ENCODE measurements at regions not wholly inside any gene's neighbourhood (a gene's known extent, or its start where the extent isn't known, plus 50 kb on each side); places are given as distances from the start of the nearest gene placed in this dataset.

DNA sequence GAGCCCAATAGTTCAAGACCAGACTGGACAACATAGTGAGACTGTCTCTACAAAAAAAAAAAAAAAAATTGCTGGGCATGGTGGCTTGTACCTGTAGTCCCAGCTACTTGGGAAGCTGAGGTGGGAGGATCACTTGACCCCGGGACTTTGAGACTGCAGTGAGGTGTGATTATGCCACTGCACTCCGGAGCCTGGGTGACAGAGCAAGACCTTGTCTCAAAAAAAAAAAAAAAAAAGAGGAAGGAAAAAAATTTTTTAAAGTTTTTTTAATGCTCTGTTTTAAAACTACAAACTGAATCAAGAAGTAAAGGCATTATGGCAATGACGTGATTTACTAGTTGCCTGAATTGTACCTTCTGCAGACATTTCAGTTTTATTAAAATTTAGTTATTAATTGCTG, 54.5 kb upstream of the ZDBF2 start:
- H3K4me3 ChIP-seq (replicated peaks; ENCODE audit: low read depth, low read length): no peak overlapping the region
- TF ChIP-seq, protein P1, sequence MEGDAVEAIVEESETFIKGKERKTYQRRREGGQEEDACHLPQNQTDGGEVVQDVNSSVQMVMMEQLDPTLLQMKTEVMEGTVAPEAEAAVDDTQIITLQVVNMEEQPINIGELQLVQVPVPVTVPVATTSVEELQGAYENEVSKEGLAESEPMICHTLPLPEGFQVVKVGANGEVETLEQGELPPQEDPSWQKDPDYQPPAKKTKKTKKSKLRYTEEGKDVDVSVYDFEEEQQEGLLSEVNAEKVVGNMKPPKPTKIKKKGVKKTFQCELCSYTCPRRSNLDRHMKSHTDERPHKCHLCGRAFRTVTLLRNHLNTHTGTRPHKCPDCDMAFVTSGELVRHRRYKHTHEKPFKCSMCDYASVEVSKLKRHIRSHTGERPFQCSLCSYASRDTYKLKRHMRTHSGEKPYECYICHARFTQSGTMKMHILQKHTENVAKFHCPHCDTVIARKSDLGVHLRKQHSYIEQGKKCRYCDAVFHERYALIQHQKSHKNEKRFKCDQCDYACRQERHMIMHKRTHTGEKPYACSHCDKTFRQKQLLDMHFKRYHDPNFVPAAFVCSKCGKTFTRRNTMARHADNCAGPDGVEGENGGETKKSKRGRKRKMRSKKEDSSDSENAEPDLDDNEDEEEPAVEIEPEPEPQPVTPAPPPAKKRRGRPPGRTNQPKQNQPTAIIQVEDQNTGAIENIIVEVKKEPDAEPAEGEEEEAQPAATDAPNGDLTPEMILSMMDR (IDR thresholded peaks at IDR 0.05; ENCODE audit: low read length, missing control alignments): no peak
- no peak for DNase-seq (ENCODE audit: low read depth)

DNA sequence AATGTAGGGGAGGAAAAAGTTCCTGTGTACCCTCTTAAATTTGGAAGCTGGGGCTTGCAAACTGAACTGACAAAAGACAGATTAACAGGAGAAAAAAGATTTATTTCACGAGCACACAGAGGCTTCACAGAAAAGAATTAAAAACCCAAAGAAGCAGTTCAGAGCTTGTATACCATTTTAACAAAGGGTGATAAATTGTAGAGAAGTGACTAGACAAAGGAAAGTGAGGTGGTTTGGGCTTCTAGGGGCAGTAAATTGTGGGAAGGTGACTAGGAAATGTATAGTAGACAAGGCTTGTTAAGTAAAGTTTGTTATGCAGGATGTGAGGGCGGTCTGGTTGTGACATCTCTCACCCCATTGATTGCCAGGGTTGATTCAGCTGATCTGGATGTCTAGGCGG, 53.5 kb upstream of the ZDBF2 start:
- DNase-seq (ENCODE audit: low read depth): no peak
- TF ChIP-seq, protein P1 (IDR thresholded peaks at IDR 0.05; ENCODE audit: low read length, missing control alignments): no peak
- H3K4me3 ChIP-seq (replicated peaks; ENCODE audit: low read depth, low read length): no peak overlapping the region
